OCI-LY3 (cell line): ENCODE measurements at regions not wholly inside any gene's neighbourhood (a gene's known extent, or its start where the extent isn't known, plus 50 kb on each side); places are given as distances from the start of the nearest gene placed in this dataset.

Source experiments
- H2AFZ ChIP-seq: fragments of 200-600, 300-600 bp; shearing (Covaris generic); 2 replicates; pipeline ENCODE4 v1.6.0; 2014; ENCODE audit warnings: antibody characterized with exemption, low read depth, low read length
- H3K27ac ChIP-seq: fragments of 200-600, 300-600 bp; sonication (generic); 2 replicates; pipeline ENCODE4 v1.5.1; 2014; ENCODE audit warnings: mild to moderate bottlenecking, low read length, moderate library complexity, mixed read lengths
- H3K27me3 ChIP-seq: fragments of 200-600, 300-600 bp; sonication (generic); 2 replicates; pipeline ENCODE4 v1.6.1; 2014; ENCODE audit warnings: low read depth, low read length, mixed read lengths
- H3K36me3 ChIP-seq: fragments of 200-600, 300-600 bp; sonication (generic); replicated peaks from 2 replicates; pipeline ENCODE3; 2014; ENCODE audit warnings: low read depth, low read length, mixed read lengths
- H3K4me1 ChIP-seq: fragments of 300-600, 200-600 bp; sonication (generic); 2 replicates; pipeline ENCODE4 v1.6.1; 2014; ENCODE audit warnings: low read length, mixed read lengths
- H3K4me2 ChIP-seq: fragments of 200-600, 300-600 bp; sonication (generic); 2 replicates; pipeline ENCODE4 v1.6.1; 2014; ENCODE audit warnings: low read length, mixed read lengths
- H3K4me3 ChIP-seq: fragments of 300-600, 200-600 bp; sonication (generic); 2 replicates; pipeline ENCODE4 v1.5.1; 2014; ENCODE audit warnings: antibody characterized with exemption, mild to moderate bottlenecking, low read length, moderate library complexity
- H3K79me2 ChIP-seq: fragments of 300-600, 200-600 bp; shearing (Covaris generic); 2 replicates; pipeline ENCODE4 v1.6.1; 2014; ENCODE audit warnings: mild to moderate bottlenecking, low read length, mixed read lengths
- H3K9ac ChIP-seq: fragments of 300-600, 200-600 bp; shearing (Covaris generic); 2 replicates; pipeline ENCODE4 v1.6.0; 2014; ENCODE audit warnings: mild to moderate bottlenecking, low read length, moderate library complexity
- H3K9me3 ChIP-seq: fragments of 200-600, 300-600 bp; shearing (Covaris generic); 2 replicates; pipeline ENCODE4 v1.6.1; 2014; ENCODE audit warnings: low read length, mixed read lengths; ENCODE audit not compliant: insufficient read depth
- H4K20me1 ChIP-seq: fragments of 200-600, 300-600 bp; sonication (generic); 2 replicates; pipeline ENCODE4 v1.6.1; 2016; ENCODE audit warnings: low read length, mixed read lengths; ENCODE audit not compliant: insufficient read depth
- EZH2phosphoT487 ChIP-seq: fragments of 200-600 bp; shearing (Covaris generic); IDR thresholded peaks from 2 replicates; pipeline ENCODE4 v1.6.1; 2018; ENCODE audit warnings: antibody characterized with exemption, mixed run types, low read depth
- TF ChIP-seq, protein P1 (sequence below): fragments of 200-600, 300-600 bp; sonication (generic); IDR thresholded peaks from 2 replicates; pipeline ENCODE4 v1.5.1; 2014; ENCODE audit warnings: antibody characterized with exemption, low read length, low read depth

GRCh38 chr13:47415048-47415447, 518.2 kb upstream of the HTR2A start:
- Histone ChIP-seq H3K9me3 (no peaks in the 10 kb centered on the region), H2AFZ (no peak overlapping the region), H4K20me1 (no peaks in the 10 kb centered on the region), H3K4me1 (no peaks in the 10 kb centered on the region), H3K79me2 (no peaks in the 10 kb centered on the region), H3K4me3 (no peak overlapping the region), H3K4me2 (no peak overlapping the region), H3K27ac (no peak overlapping the region), H3K9ac (no peak overlapping the region), H3K36me3 (no peaks in the 10 kb centered on the region), H3K27me3 (no peaks in the 10 kb centered on the region)
- TF ChIP-seq EZH2phosphoT487 = no peak
- TF ChIP-seq, protein P1, sequence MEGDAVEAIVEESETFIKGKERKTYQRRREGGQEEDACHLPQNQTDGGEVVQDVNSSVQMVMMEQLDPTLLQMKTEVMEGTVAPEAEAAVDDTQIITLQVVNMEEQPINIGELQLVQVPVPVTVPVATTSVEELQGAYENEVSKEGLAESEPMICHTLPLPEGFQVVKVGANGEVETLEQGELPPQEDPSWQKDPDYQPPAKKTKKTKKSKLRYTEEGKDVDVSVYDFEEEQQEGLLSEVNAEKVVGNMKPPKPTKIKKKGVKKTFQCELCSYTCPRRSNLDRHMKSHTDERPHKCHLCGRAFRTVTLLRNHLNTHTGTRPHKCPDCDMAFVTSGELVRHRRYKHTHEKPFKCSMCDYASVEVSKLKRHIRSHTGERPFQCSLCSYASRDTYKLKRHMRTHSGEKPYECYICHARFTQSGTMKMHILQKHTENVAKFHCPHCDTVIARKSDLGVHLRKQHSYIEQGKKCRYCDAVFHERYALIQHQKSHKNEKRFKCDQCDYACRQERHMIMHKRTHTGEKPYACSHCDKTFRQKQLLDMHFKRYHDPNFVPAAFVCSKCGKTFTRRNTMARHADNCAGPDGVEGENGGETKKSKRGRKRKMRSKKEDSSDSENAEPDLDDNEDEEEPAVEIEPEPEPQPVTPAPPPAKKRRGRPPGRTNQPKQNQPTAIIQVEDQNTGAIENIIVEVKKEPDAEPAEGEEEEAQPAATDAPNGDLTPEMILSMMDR = no peak

DNA sequence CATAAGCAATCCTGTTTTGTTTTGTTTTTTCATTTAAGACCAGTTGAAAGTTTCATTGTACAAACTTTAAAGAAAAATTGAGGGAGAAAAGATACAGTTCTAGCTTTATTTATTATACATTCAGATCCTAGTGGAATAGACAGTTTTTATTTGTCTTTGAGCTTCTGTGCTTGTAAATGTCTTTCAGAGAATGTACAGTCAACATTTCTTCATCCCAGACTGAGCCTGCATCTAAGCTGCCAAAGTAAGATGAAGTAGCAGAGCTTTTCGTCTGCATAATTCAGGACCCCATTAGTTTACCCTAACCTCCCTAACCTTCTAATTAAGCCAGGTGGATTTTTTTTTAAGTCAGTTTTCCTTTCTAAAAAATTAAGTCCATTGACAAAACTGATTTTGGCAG, 516.7 kb upstream of the HTR2A start:
- Histone ChIP-seq H3K4me1 (no peaks in the 10 kb centered on the region), H3K27ac (no peak overlapping the region), H3K9me3 (no peaks in the 10 kb centered on the region), H2AFZ (no peak overlapping the region), H3K79me2 (no peaks in the 10 kb centered on the region), H3K27me3 (no peaks in the 10 kb centered on the region), H3K4me2 (no peak overlapping the region), H3K36me3 (no peaks in the 10 kb centered on the region), H3K9ac (no peak overlapping the region), H4K20me1 (no peaks in the 10 kb centered on the region), H3K4me3 (no peak overlapping the region)
- TF ChIP-seq, protein P1 = no peak
- TF ChIP-seq EZH2phosphoT487 = no peak

DNA sequence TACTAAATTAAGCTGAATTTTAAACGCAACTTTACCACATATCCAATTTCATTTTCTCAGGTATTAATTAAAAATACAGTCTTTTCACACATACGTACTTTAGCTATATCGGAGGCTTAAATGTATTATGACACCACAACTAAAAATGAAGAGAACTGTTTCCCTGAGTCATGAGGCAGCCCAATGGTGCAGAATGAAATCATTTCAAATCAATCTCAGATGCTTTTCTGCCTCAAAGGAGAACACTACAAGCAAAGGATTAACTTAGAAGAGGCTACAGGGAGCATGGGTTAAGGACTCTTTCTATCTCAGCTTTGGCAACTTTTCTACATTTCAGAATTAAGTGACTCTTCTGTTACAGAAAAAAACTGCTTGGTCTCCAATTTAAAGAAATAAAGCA, 516.3 kb upstream of the HTR2A start:
- no peaks in the 10 kb centered on the region for H4K20me1 ChIP-seq
- no peaks in the 10 kb centered on the region for H3K27me3 ChIP-seq
- H3K27ac ChIP-seq = no peak overlapping the region
- no peak overlapping the region for H3K9ac ChIP-seq
- H3K4me2 ChIP-seq = no peak overlapping the region
- no peaks in the 10 kb centered on the region for H3K36me3 ChIP-seq
- TF ChIP-seq EZH2phosphoT487 = no peak
- TF ChIP-seq, protein P1 = no peak
- H3K4me3 ChIP-seq = no peak overlapping the region
- H3K79me2 ChIP-seq = no peaks in the 10 kb centered on the region
- H2AFZ ChIP-seq = no peak overlapping the region
- H3K4me1 ChIP-seq = no peaks in the 10 kb centered on the region
- H3K9me3 ChIP-seq = no peaks in the 10 kb centered on the region

GRCh38 chr13:47409778-47410177, 512.9 kb upstream of the HTR2A start:
- Histone ChIP-seq H3K27me3 (no peaks in the 10 kb centered on the region), H3K9me3 (no peaks in the 10 kb centered on the region), H3K79me2 (no peaks in the 10 kb centered on the region), H4K20me1 (no peaks in the 10 kb centered on the region), H3K9ac (no peak overlapping the region), H3K4me2 (no peak overlapping the region), H3K4me3 (no peak overlapping the region), H2AFZ (no peak overlapping the region), H3K4me1 (no peaks in the 10 kb centered on the region), H3K27ac (no peak overlapping the region), H3K36me3 (no peaks in the 10 kb centered on the region)
- TF ChIP-seq, protein P1 = no peak
- TF ChIP-seq EZH2phosphoT487 = no peak
